ENCODE measurements at regions not wholly inside any gene's neighbourhood (a gene's known extent, or its start where the extent isn't known, plus 50 kb on each side); places are given as distances from the start of the nearest gene placed in this dataset.
"Not testable (repeated sequence)": the region's sequence is repeated elsewhere in the genome, so short reads cannot be mapped to it uniquely, and the experiment has no call there.

- CTCF ChIA-PET: interaction anchor here (0.6 kb wide), 1 partner anchor 52 kb away, joined by 3 read pairs; no protein-coding TSS in a partner anchor
- TF ChIP-seq CTCF (IDR thresholded peaks at IDR 0.05; ENCODE audit: insufficient read depth in 1 of 2, low read depth in 1 of 2, low read length in 1 of 2, severe bottlenecking in 1 of 2, unreplicated experiment in 1 of 2): no peak
- H3K27ac Mint-ChIP-seq (ENCODE audit: unreplicated experiment): no peak overlapping the region
- POLR2A ChIA-PET: no interaction called here
- no peak for DNase-seq
- Histone ChIP-seq H3K4me1 (no peaks in the 10 kb centered on the region), H3K36me3 (ENCODE audit: control insufficient read depth, insufficient read depth, low read length) (no peaks in the 10 kb centered on the region), H3K27me3 (replicated peaks; ENCODE audit: control insufficient read depth, insufficient read depth, low read length) (no peaks in the 10 kb centered on the region), H3K4me3 (ENCODE audit: low read depth, low read length) (no peak overlapping the region), H3K9me3 (no peaks in the 10 kb centered on the region)
- H3K4me3 Mint-ChIP-seq (ENCODE audit: unreplicated experiment): no peak overlapping the region
- no TSS peak for BruUV-seq (replicated peaks)
- no peaks in the 10 kb centered on the region for H3K36me3 Mint-ChIP-seq (ENCODE audit: insufficient read depth, unreplicated experiment)
- H3K9me3 Mint-ChIP-seq (ENCODE audit: unreplicated experiment): no peaks in the 10 kb centered on the region
- intact Hi-C loops (cut with micrococcal nuclease; ENCODE audit: unreplicated experiment): no loop called here
- H3K4me1 Mint-ChIP-seq (ENCODE audit: low read depth, unreplicated experiment): no peaks in the 10 kb centered on the region
- peaks cover 5% of the 10 kb centered on the region for H3K27me3 Mint-ChIP-seq (ENCODE audit: insufficient read depth, unreplicated experiment)
Observed at GRCh38 chr16:79380995-79381602, 219.4 kb downstream of the MAF start.

DNA sequence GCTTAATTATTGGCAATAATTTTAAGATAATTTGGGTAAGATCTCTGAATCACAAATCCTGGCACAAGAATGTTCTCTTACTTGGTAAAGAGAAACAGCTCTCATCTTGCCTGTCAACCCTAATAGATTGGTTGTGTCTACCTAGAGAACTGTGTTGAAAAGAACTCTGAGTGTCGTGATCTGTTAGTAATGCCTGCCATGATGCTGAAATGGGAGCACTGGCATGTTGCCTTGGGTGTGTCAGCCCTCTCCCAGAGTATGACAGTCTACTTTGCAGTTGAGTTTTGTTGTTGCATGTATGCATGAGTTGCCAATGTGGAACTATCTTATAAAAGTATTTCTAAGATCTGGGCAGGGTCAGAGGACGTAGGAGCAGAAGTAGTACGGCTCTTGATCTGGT is 221.4 kb downstream of the MAF start:
- Histone ChIP-seq H3K36me3 (ENCODE audit: control insufficient read depth, insufficient read depth, low read length) (no peaks in the 10 kb centered on the region), H3K4me3 (ENCODE audit: low read depth, low read length) (no peak overlapping the region), H3K4me1 (no peaks in the 10 kb centered on the region), H3K9me3 (no peaks in the 10 kb centered on the region), H3K27me3 (replicated peaks; ENCODE audit: control insufficient read depth, insufficient read depth, low read length) (no peaks in the 10 kb centered on the region)
- no peak for TF ChIP-seq CTCF (IDR thresholded peaks at IDR 0.05; ENCODE audit: insufficient read depth in 1 of 2, low read depth in 1 of 2, low read length in 1 of 2, severe bottlenecking in 1 of 2, unreplicated experiment in 1 of 2)
- Mint-ChIP-seq H3K4me1 (ENCODE audit: low read depth, unreplicated experiment) (no peaks in the 10 kb centered on the region), H3K27me3 (ENCODE audit: insufficient read depth, unreplicated experiment) (peaks cover 5% of the 10 kb centered on the region), H3K27ac (ENCODE audit: unreplicated experiment) (no peak overlapping the region), H3K36me3 (ENCODE audit: insufficient read depth, unreplicated experiment) (no peaks in the 10 kb centered on the region), H3K4me3 (ENCODE audit: unreplicated experiment) (no peak overlapping the region), H3K9me3 (ENCODE audit: unreplicated experiment) (peaks cover 6% of the 10 kb centered on the region)
- POLR2A ChIA-PET: no interaction called here
- CTCF ChIA-PET: no interaction called here
- no peak for DNase-seq
- BruUV-seq (replicated peaks): no TSS peak
- intact Hi-C loops (cut with micrococcal nuclease; ENCODE audit: unreplicated experiment): no loop called here

- BruUV-seq (replicated peaks); H3K4me3 Mint-ChIP-seq (ENCODE audit: unreplicated experiment); H3K36me3 ChIP-seq (ENCODE audit: control insufficient read depth, insufficient read depth, low read length); H3K4me3 ChIP-seq (ENCODE audit: low read depth, low read length); H3K9me3 Mint-ChIP-seq (ENCODE audit: unreplicated experiment); H3K27me3 Mint-ChIP-seq (ENCODE audit: insufficient read depth, unreplicated experiment); H3K4me1 Mint-ChIP-seq (ENCODE audit: low read depth, unreplicated experiment); H3K27me3 ChIP-seq (replicated peaks; ENCODE audit: control insufficient read depth, insufficient read depth, low read length); DNase-seq; CTCF ChIA-PET; intact Hi-C loops (cut with micrococcal nuclease; ENCODE audit: unreplicated experiment); H3K36me3 Mint-ChIP-seq (ENCODE audit: insufficient read depth, unreplicated experiment); H3K4me1 ChIP-seq; POLR2A ChIA-PET; H3K27ac Mint-ChIP-seq (ENCODE audit: unreplicated experiment); H3K9me3 ChIP-seq: not testable (repeated sequence)
Observed at GRCh38 chr16:79377082-79377481, 223.5 kb downstream of the MAF start.

DNA sequence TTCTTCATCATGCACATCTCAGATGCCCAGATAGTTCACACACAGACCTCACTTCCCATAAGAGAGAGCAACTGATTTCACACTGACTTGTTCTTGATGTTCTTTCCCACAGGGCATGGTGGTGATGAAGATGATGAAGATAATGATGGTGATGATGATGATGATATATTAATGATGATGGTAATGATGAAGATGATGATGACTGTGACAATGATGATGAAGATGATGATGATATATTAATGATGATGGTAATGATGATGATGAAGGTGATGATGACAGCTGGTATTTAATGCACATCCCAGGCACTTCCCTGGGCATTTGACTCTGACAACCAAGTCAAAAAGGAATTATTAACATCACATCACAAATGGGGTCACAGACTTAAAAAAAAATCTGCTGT is 225.2 kb downstream of the MAF start:
- Histone ChIP-seq H3K27me3 (replicated peaks; ENCODE audit: control insufficient read depth, insufficient read depth, low read length) (no peaks in the 10 kb centered on the region), H3K4me1 (no peaks in the 10 kb centered on the region), H3K9me3 (no peaks in the 10 kb centered on the region), H3K36me3 (ENCODE audit: control insufficient read depth, insufficient read depth, low read length) (no peaks in the 10 kb centered on the region), H3K4me3 (ENCODE audit: low read depth, low read length) (no peak overlapping the region)
- Mint-ChIP-seq H3K27me3 (ENCODE audit: insufficient read depth, unreplicated experiment) (no peaks in the 10 kb centered on the region), H3K36me3 (ENCODE audit: insufficient read depth, unreplicated experiment) (no peaks in the 10 kb centered on the region), H3K9me3 (ENCODE audit: unreplicated experiment) (peaks cover 18% of the 10 kb centered on the region), H3K4me3 (ENCODE audit: unreplicated experiment) (no peak overlapping the region), H3K27ac (ENCODE audit: unreplicated experiment) (no peak overlapping the region), H3K4me1 (ENCODE audit: low read depth, unreplicated experiment) (no peaks in the 10 kb centered on the region)
- no peak for DNase-seq
- BruUV-seq (replicated peaks): no TSS peak
- intact Hi-C loops (cut with micrococcal nuclease; ENCODE audit: unreplicated experiment): no loop called here
- POLR2A ChIA-PET: no interaction called here
- CTCF ChIA-PET: no interaction called here
- no peak for TF ChIP-seq CTCF (IDR thresholded peaks at IDR 0.05; ENCODE audit: insufficient read depth in 1 of 2, low read depth in 1 of 2, low read length in 1 of 2, severe bottlenecking in 1 of 2, unreplicated experiment in 1 of 2)
